ENCODE measurements at regions not wholly inside any gene's neighbourhood (a gene's known extent, or its start where the extent isn't known, plus 50 kb on each side); places are given as distances from the start of the nearest gene placed in this dataset.

DNA sequence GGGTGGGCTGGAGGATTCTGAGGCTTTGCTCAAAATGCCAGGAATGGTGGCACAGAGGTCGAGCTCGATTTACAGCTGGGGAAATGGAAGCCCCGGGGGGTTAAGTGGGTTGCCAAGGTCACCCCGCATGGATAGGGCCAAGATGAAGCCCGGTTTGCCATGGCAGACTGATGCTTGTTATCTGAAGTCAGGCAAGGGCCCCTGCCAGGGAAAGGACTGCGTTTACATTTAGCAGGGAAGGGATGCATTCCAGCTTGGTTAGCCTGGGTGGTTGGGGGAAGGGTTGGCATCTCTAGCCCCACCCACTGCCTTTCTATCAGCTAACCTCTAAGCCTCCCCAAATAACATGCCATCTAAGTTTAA, 79.0 kb downstream of the RPLP1 start:
- Histone ChIP-seq H3K4me3 (ENCODE audit: low read depth, low read length) (no peak overlapping the region), H3K27me3 (ENCODE audit: control insufficient read depth, insufficient read depth, low read length) (peaks cover 18% of the 10 kb centered on the region), H3K9me3 (ENCODE audit: control insufficient read depth, insufficient read depth, low read length) (no peaks in the 10 kb centered on the region), H3K27ac (ENCODE audit: low read depth, low read length) (no peak overlapping the region)
- DNase-seq (ENCODE audit: low read depth, low spot score): no peak
- POLR2A ChIA-PET: no interaction called here
- TF ChIP-seq CTCF (IDR thresholded peaks at IDR 0.05; ENCODE audit: low read depth, low read length): no peak
- CTCF ChIA-PET: interaction anchor here (1.0 kb wide), 1 partner anchor 9 kb away, joined by 4 read pairs; no protein-coding TSS in a partner anchor

- no peak overlapping the region for H3K27ac ChIP-seq (ENCODE audit: low read depth, low read length)
- peaks cover 18% of the 10 kb centered on the region for H3K27me3 ChIP-seq (ENCODE audit: control insufficient read depth, insufficient read depth, low read length)
- no peak for TF ChIP-seq CTCF (IDR thresholded peaks at IDR 0.05; ENCODE audit: low read depth, low read length)
- H3K9me3 ChIP-seq (ENCODE audit: control insufficient read depth, insufficient read depth, low read length): no peaks in the 10 kb centered on the region
- POLR2A ChIA-PET: no interaction called here
- CTCF ChIA-PET: interaction anchor here (1.0 kb wide), 1 partner anchor 10 kb away, joined by 4 read pairs; no protein-coding TSS in a partner anchor
- no peak for DNase-seq (ENCODE audit: low read depth, low spot score)
- H3K4me3 ChIP-seq (ENCODE audit: low read depth, low read length): no peak overlapping the region
These were observed 79.4 kb downstream of the RPLP1 start for GRCh38 chr15:69532066-69532465.

- ChIA-PET POLR2A (no interaction called here), CTCF (no interaction called here)
- no peak for DNase-seq (ENCODE audit: low read depth, low spot score)
- no peaks in the 10 kb centered on the region for H3K9me3 ChIP-seq (ENCODE audit: control insufficient read depth, insufficient read depth, low read length)
- H3K4me3 ChIP-seq (ENCODE audit: low read depth, low read length): no peak overlapping the region
- no peak overlapping the region for H3K27ac ChIP-seq (ENCODE audit: low read depth, low read length)
- peaks cover 13% of the 10 kb centered on the region for H3K27me3 ChIP-seq (ENCODE audit: control insufficient read depth, insufficient read depth, low read length)
- no peak for TF ChIP-seq CTCF (IDR thresholded peaks at IDR 0.05; ENCODE audit: low read depth, low read length)
These were observed 80.2 kb downstream of the RPLP1 start for GRCh38 chr15:69532856-69533255.

DNA sequence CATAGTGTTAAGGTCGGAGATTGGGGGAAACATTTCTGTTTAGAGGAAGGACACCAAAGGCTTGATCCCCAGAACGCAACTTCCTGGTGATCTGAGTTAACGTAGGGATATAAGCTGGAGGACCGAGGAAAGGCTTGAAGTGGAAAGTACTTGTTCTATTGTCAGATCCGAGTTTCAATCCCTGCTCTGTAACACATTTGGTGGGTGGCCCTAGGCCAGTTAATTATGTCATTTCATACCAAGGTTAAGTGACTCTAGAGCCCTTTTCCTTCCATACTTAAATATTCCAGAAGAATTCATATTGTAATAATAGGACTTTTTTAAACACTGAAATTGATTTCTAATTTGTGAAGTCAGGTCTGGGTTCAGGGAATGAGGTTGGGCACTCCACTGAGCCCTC, 80.9 kb downstream of the RPLP1 start:
- no peak for DNase-seq (ENCODE audit: low read depth, low spot score)
- ChIA-PET CTCF (no interaction called here), POLR2A (no interaction called here)
- Histone ChIP-seq H3K27ac (ENCODE audit: low read depth, low read length) (no peak overlapping the region), H3K9me3 (ENCODE audit: control insufficient read depth, insufficient read depth, low read length) (no peaks in the 10 kb centered on the region), H3K4me3 (ENCODE audit: low read depth, low read length) (no peak overlapping the region), H3K27me3 (ENCODE audit: control insufficient read depth, insufficient read depth, low read length) (peaks cover 12% of the 10 kb centered on the region)
- no peak for TF ChIP-seq CTCF (IDR thresholded peaks at IDR 0.05; ENCODE audit: low read depth, low read length)

GRCh38 chr15:69535101-69535638, 82.6 kb downstream of the RPLP1 start:
- peak; percentile 13 for DNase-seq (ENCODE audit: low read depth, low spot score)
- Histone ChIP-seq H3K9me3 (ENCODE audit: control insufficient read depth, insufficient read depth, low read length) (no peaks in the 10 kb centered on the region), H3K27ac (ENCODE audit: low read depth, low read length) (no peak overlapping the region), H3K27me3 (ENCODE audit: control insufficient read depth, insufficient read depth, low read length) (peaks cover 24% of the 10 kb centered on the region), H3K4me3 (ENCODE audit: low read depth, low read length) (no peak overlapping the region)
- POLR2A ChIA-PET: interaction anchor here (0.7 kb wide), 1 partner anchor 494 kb away, joined by 4 read pairs; no protein-coding TSS in a partner anchor
- no peak for TF ChIP-seq CTCF (IDR thresholded peaks at IDR 0.05; ENCODE audit: low read depth, low read length)
- CTCF ChIA-PET: no interaction called here

Measured in AG04450 (cell line).